Lower leg skin (tissue), 4 donors: ENCODE measurements at regions not wholly inside any gene's neighbourhood (a gene's known extent, or its start where the extent isn't known, plus 50 kb on each side); places are given as distances from the start of the nearest gene placed in this dataset.

Experiments
- DNase-seq, 2 donors: peaks; one replicate each; pipeline ENCODE4 v3.0.0-alpha.2; 2019; ENCODE audit warnings: low spot score in 2 of 2
- H3K4me3 ChIP-seq: fragments of 200-600 bp; sonication (generic); 2 replicates; pipeline ENCODE4 v1.5.1; 2017; ENCODE audit warnings: mild to moderate bottlenecking, low read depth; ENCODE audit not compliant: poor library complexity, severe bottlenecking
- POLR2A ChIP-seq, 2 donors: fragments of 450-650 bp; IDR thresholded peaks; one replicate each; pipeline ENCODE4 v1.6.1; 2016 to 2017; ENCODE audit warnings: antibody characterized with exemption in 2 of 2, mild to moderate bottlenecking in 1 of 2, moderate library complexity in 1 of 2
- WGBS, 2 donors: methylation state at CpG; one replicate each; pipeline ENCODE4 v1.1.5; 2018; 5-methylcytosine and 5-hydroxymethylcytosine counted together
- intact Hi-C: fragments of 100-400 bp; cut with DNase I; formaldehyde crosslinking; loops from one replicate; pipeline ENCODE4 v1.15.0; 2023; ENCODE audit warnings: low total_unique reads
- TF ChIP-seq, protein P1 (sequence below), 3 donors: fragments of 450-650 bp; IDR thresholded peaks; one replicate each; pipeline ENCODE4 v1.5.1; 2016; ENCODE audit warnings: antibody characterized with exemption in 3 of 3, mild to moderate bottlenecking in 3 of 3, moderate library complexity in 2 of 3

GRCh38 chr7:8975681-8976080 lies 542.3 kb downstream of the NXPH1 start:
- H3K4me3 ChIP-seq = no peak overlapping the region
- TF ChIP-seq, protein P1, sequence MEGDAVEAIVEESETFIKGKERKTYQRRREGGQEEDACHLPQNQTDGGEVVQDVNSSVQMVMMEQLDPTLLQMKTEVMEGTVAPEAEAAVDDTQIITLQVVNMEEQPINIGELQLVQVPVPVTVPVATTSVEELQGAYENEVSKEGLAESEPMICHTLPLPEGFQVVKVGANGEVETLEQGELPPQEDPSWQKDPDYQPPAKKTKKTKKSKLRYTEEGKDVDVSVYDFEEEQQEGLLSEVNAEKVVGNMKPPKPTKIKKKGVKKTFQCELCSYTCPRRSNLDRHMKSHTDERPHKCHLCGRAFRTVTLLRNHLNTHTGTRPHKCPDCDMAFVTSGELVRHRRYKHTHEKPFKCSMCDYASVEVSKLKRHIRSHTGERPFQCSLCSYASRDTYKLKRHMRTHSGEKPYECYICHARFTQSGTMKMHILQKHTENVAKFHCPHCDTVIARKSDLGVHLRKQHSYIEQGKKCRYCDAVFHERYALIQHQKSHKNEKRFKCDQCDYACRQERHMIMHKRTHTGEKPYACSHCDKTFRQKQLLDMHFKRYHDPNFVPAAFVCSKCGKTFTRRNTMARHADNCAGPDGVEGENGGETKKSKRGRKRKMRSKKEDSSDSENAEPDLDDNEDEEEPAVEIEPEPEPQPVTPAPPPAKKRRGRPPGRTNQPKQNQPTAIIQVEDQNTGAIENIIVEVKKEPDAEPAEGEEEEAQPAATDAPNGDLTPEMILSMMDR (IDR thresholded peaks at IDR 0.05) = no peak
- no peak for TF ChIP-seq POLR2A (IDR thresholded peaks at IDR 0.05)
- intact Hi-C loops = no loop called here
- DNase-seq = no peak

DNA sequence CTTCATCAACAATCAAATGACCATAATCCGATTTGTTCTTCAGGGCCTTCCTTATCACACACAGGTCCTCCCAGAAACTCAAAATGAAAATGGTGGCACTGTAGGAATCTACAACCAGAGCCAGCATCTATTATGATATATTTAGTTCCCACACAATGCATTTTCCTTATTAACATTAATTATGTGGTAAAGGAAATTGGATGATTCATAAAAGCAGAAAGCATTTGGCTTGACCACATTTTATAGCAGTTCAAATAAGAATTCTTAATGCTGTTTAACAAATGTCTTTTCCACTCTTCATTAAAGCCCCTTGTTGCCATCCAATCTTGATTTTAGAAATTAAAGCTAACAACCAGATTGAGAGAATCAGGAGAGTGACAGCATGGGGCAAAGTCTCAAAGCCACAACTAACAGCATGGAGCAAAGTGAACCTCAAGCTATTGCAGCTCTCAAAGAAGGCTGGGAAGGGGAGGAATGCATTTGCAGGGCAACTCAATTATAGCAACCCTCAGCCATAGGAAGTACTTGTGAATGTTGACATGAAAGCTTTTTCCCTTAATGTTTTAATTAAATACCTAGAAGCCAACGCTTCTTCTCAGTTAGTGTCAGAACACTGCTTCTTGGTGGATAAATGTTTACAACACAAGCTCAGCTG lies 549.1 kb downstream of the NXPH1 start:
- TF ChIP-seq, protein P1 (IDR thresholded peaks at IDR 0.05) = no peak
- TF ChIP-seq POLR2A (IDR thresholded peaks at IDR 0.05) = no peak
- H3K4me3 ChIP-seq = no peak overlapping the region
- DNase-seq = no peak
- 67 to 75% methylated on average over 2 of the region's 2 CpGs for whole genome bisulfite sequencing, 2 donors
- intact Hi-C loops = no loop called here

DNA sequence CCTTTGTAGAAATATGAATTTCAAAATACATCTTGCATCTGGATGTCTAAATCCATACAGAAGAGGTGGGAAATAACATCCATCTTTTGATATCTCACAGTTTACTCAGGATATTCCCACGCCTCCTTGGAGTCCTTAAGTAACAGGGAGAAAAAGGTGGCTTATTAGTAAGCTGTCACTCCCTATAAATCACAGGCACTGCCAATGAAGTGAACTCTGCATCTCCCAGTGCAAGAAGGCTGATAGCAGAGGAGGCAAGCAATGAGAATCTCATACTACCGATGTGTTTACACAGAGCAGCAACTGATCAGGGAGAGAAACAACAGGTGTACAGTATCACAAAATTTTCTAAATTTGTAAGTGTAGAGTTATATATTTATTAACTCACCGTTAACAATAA lies 551.8 kb downstream of the NXPH1 start:
- no peak for TF ChIP-seq POLR2A (IDR thresholded peaks at IDR 0.05)
- TF ChIP-seq, protein P1 (IDR thresholded peaks at IDR 0.05) = no peak
- WGBS, 2 donors = 88 to 91% methylated on average over 3 of the region's 3 CpGs
- intact Hi-C loops = no loop called here
- DNase-seq = no peak
- no peak overlapping the region for H3K4me3 ChIP-seq

DNA sequence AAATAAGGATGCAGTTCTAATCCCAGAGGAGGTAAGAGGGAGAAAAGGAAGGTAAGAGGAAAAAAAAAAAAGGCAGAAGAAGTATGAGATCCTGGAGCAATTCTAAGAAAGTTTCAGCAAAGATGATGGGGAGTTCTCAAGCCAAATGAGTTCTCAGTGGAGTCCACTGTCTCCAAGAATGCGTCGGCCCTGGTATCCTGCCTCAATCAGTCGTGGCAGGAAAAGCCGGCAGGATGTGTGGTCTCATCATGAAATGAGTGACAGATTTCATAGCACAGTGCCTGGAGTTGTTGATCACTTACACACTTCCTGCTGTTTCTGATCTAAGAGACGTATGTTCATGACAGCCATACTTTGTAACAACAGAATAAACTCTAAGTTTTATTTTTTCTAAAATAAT lies 554.9 kb downstream of the NXPH1 start:
- no peak overlapping the region for H3K4me3 ChIP-seq
- 46 to 51% methylated on average over 5 of the region's 5 CpGs for WGBS, 2 donors
- peak in 1 of 2 donors; percentile 78 for DNase-seq
- TF ChIP-seq POLR2A (IDR thresholded peaks at IDR 0.05) = no peak
- TF ChIP-seq, protein P1 (IDR thresholded peaks at IDR 0.05) = no peak
- intact Hi-C loops = no loop called here

GRCh38 chr7:8991159-8991558 lies 557.8 kb downstream of the NXPH1 start:
- TF ChIP-seq, protein P1 (IDR thresholded peaks at IDR 0.05) = no peak
- no peak for TF ChIP-seq POLR2A (IDR thresholded peaks at IDR 0.05)
- 70 to 77% methylated on average over 2 of the region's 2 CpGs for whole genome bisulfite sequencing, 2 donors
- no peak for DNase-seq
- intact Hi-C loops = no loop called here
- no peak overlapping the region for H3K4me3 ChIP-seq

DNA sequence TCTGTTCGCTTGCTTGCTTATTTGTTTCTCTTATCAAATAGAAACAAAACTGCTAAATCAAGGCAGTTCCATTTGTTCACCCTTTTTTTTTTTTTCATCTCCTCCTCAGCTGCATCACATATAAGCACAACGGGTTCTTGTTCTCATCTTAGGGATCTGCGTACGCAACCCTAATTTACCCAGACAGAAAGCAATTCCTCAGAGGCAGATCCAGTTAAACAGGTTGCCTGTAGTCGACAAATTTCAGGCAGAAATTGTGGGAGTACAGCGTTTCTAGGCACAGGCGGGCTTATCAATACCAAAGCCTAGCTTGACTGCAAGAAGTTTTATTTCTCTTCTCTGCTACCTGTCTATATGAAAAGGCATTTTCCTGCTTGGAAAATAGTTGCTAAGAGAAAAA lies 565.4 kb downstream of the NXPH1 start:
- no peak for TF ChIP-seq POLR2A (IDR thresholded peaks at IDR 0.05)
- TF ChIP-seq, protein P1 (IDR thresholded peaks at IDR 0.05) = no peak
- no peak for DNase-seq
- H3K4me3 ChIP-seq = no peak overlapping the region
- WGBS, 2 donors = 56% methylated on average over 7 of the region's 7 CpGs
- intact Hi-C loops = no loop called here
